GM21367 (cell line): ENCODE measurements at regions not wholly inside any gene's neighbourhood (a gene's known extent, or its start where the extent isn't known, plus 50 kb on each side); places are given as distances from the start of the nearest gene placed in this dataset.
"Not testable (repeated sequence)": the region's sequence is repeated elsewhere in the genome, so short reads cannot be mapped to it uniquely, and the experiment has no call there.

ENCODE experiments used
- ATAC-seq: cut with Tn5 transposase; IDR thresholded peaks from one replicate; pipeline ENCODE4 v1.9.1; 2021; ENCODE audit not compliant: unreplicated experiment

DNA sequence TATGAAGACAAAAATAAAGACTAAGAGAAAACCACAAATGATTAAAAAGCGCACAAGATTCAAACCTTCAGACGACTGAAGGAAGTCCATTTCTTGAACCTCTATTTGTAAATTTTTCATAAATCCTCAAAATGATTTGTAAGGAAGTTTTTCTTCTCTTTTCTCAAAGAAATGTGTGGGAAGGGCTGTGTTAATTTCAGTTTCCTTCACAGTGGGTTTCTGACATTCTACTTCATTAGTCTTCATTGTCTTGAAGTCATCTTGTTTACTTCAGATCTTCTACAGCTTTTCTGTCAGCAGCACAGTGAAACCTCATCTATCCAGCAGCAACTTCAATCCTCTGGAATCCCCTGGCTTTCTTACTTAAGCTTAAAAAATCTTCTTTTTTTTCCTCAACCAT is 87.6 kb upstream of the MYLIP start:
- ATAC-seq, result no peak

DNA sequence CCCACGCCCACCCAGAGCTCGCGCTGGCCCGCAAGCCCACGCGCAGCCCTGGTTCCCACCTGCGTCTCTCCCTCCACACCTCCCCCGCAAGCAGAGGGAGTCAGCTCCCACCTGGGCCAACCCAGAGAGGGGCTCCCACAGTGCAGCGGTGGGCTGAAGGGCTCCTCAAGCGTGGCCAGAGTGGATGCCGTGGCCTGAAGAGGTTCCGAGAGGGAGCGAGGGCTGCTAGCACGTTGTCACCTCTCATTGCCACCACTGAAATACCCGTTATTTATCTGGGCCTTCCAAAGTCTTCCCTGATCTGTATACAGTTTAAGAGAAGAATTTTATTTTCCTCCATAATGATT is 88.3 kb upstream of the MYLIP start:
- ATAC-seq, result no peak

DNA sequence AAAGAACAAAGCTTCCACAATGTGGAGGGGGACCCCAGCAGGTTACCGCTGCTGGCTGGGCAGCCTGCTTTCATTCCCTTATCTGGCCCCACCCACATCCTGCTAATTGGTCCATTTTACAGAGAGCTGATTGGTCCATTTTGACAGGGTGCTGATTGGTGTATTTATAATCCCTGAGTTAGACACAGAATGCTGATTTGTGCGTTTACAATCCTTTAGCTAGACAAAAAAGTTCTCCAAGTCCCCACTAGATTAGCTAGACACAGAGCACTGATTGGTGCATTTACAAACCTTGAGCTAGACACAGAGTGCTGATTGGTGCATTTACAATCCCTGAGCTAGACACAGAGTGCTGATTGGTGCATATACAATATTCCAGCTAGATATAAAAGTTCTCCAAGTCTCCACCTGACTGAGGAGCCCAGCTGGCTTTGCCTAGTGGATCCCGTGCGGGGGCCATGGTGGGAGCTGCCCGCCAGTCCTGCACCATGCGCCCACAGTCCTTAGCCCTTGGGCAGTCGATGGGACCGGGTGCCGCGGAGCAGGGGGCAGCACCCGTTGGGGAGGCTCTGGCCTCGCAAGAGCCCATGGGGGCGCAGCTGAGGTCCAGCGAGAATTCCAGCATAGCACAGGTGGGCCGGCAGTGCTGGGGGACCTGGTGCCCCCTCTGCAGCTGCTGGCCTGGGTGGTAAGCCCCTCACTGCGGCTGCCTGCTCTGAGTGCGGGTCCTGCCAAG is 88.8 kb upstream of the MYLIP start:
- not testable (repeated sequence) for ATAC-seq

DNA sequence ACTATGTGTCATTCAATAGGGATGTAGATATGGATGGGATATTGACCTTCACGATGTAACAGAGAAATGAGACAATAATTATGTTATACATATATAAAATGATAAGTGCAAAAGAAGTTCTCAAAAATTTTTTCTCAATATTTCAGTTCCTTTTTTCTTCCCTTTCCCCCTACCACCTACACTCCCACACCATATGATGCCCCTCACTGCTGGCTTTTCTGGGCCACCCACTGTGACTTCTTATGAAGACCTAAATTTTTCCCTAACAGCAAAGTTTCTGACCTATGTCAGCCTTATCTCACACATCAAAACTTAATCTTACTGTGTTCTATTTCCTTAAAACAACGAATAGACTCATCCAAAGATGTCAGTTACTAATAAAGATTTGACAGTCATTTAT is 89.9 kb upstream of the MYLIP start:
- no peak for ATAC-seq

DNA sequence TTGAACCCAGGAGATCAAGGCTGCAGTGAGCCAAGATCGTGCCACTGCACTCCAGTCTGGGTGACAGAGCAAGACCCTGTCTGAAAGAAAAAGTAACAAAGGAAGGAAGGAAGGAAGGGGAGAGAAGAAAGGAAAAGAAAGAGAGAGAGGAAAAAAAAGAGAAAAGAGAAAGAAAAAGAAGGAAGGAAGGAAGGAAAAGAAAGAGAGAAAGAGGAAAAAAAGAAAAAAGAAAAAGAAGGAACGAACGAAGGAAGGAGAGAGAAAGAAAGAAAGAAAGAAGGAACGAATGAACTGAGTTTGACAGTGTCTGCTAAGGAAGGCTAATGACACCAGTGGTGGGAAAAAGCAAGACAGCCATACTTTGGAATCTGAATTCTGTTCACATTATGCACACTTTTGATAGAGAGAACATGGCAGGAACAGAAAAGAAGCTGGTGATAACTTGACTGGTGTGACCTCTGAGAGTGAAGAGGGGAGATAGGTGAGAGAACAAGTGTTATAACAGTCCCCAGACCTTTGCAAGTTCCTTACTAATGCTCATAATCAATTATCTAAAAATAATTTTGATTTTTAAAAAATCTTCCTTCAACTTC is 93.3 kb upstream of the MYLIP start:
- ATAC-seq, result no peak

DNA sequence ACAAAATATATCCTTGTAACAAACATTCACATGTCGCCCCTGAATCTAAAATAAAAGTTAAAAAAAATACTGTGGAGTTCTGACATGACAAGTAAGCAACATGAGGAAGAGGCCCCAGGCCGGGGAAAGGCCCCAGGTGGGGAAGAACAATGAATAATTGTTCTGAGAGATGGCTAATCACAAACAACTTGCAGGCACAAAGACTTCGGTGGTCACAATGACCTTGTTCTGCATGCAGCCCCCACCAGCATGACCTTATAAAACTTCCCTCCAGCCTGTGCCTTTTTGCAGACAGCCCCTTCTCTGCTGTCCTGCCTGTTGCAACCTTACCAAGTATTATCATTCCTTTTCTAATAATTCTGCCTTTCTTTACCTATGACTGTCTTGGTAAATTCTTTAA is 95.7 kb upstream of the MYLIP start:
- no peak for ATAC-seq

DNA sequence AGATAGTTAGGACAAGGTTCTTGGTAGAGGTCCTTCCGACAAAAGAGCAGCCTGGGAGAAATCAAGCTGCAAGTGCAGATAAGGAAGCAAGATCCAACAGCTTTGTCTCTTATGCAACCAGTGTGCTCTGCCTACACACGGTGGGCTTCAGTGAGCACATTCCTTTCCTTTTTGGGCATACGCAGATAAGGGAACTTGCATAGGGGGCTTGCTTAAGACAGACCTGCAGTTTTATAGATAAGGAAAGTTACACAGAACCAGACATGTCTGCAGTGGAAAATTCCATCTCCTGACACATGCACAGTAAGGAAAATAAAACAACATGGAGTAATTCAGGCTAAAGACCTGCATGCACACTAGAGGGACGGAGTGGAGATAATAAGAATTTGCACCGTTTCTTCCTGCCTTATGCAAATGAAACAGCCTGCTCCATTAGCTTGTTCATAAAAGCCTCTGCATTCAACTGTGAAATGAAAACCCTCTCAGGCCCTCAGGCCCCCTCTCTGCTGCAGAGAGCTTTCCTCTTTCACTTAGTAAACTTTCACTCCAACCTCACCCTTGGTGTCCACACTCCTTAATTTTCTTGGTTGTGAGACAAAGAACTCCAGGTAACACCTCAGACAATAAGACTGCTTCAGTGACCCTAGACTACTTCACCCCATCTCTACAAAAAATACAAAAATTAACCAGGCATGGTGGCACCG is 97.5 kb upstream of the MYLIP start:
- ATAC-seq, result no peak

DNA sequence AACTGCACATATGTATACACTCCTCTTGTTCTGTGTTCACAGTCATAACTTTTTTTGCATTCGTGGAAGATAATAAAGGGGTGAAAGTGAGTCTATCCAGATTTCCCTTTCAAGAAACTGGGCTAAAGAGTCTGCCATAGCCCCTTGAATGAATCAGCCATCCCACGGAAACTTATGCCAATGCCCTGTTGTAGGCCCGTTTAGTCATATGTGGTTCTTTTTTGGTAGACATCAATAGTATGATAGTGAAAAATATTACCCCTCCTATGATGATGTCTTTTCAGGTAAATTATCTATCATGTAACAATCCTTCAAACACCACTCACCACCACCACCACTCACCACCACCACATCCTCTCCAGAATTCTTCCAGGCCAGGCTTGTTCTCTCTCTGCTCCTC is 99.9 kb upstream of the MYLIP start:
- ATAC-seq, result no peak

DNA sequence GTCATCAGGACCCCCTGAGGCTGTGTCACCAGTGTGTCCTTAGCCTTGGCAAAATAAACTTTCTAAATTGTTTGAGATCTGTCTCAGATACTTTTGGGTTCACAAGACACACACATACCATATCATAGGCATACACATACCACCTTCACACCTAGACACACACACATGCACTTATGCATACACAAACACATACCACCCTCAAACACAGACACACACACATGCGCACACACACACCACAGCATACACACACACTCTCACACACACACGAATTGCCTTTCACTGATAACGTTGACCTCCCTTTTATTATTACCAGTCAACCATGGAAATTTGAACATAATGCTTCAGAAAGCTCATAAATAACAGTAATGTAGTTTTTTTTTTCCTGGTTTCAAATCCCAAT is 108.6 kb upstream of the MYLIP start:
- no peak for ATAC-seq

DNA sequence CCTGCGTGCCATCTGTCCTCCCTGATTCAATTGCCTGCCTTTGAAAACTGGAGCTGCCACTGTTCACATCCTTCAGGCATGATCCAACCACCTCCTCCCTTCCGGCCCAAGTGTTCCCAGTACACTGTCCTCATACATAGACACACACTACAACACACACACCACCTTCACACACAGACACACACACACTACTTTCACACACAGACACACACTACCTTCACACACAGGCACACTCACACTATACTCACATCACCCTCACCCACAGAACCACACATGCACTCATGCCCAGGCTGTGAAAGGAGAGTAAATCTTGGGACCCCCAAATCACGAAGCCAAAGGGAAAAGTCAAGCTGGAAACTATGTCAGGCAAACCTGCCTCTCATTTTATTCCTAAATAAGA is 109.4 kb upstream of the MYLIP start:
- ATAC-seq, result no peak

DNA sequence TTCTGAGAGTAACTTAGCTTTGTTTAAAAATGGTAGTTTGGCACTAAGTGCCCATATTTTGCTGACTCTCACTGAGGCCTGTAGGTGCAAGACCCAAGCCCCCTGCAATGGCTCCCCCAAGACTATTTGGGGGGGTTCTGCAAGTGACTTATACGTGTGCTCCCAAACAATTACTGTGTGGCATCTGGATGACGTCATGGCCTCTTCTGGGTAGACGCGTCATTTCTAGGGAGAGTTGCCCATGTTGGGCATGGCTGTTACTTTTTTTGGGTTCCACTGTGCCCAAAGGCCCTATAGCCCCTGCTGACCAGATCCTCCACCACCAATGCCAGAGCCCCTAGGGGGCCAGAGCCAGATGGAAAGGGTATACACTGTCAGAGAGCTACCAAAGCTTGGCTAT is 110.3 kb upstream of the MYLIP start:
- no peak for ATAC-seq

DNA sequence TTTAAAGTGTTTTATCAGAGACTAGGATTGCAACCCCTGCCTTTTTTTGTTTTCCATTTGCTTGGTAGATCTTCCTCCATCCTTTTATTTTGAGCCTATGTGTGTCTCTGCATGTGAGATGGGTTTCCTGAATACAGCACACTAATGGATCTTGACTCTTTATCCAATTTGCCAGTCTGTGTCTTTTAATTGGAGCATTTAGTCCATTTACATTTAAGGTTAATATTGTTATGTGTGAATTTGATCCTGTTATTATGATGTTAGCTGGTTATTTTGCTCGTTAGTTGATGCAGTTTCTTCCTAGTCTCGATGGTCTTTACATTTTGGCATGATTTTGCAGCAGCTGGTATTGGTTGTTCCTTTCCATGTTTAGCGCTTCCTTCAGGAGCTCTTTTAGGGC is 114.6 kb upstream of the MYLIP start:
- ATAC-seq, result not testable (repeated sequence)

DNA sequence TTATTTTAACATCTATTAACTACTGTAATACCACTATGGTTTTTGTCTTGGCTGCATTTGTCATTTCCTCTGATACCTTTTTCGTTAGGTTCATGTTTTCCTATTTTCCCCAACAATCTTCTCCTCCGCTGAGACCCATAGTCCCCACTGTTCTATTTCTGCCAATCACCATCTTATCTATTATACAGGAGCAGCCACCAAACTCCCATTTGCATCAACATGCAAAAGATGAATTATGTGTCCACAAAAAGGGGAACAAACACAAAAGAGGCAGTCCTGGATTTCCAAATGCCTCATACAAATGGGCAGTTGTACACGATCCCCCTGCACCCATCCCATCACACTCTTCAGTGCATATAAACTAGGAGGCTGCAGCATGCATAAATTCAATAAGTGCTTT is 121.7 kb upstream of the MYLIP start:
- no peak for ATAC-seq

DNA sequence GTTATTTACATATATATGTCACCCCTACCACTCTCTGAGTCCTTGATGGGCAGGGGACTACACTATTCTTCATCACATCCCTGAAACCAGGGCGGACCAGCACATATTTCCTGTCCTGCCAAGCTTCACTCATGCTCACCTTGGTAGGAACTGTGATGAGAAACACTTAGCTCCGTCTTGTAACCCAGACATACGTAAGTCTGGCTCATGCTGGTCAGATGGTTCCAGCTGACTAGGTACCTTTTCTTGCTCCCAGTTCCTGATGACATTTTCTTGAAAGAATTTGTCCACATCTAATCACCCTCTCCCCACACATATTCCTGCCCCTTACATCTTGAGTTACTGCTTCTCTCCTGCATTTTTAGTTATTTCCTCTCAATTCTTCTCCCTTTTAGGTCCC is 122.2 kb upstream of the MYLIP start:
- no peak for ATAC-seq

DNA sequence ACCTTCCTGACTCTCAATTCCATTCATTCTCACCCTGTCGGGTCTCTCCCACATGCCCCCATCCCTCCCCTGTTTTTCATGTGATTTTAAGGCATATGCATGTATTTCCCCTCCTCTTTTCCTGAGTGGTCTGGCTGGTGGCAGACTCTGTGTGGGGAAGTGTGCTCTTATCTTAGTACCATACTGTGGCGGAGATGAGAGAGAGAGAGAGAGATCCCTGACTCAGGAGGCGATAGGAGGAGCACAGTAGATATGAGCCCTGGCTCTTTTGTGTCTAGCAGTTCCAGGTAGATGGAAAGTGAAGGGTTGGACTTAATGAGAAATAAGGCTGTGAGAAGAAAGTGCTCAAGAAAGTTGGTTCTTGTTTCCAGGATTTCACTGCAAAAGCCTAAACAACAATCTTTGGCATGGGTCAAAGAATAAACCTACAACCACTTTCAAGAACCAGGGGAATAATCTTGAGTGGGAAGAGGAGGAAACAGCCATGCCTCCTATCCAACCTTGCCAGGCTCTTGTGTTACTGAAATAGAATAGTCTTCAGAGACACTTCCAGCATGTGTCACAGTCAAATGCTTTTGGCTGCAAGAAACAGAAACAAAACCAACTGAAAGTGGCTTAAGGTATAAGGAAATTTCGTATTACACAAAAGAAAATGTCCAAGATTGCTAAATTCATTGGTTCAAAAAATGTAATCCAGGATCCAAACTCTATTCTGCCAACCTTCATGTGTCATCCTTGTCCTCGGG is 123.8 kb upstream of the MYLIP start:
- ATAC-seq, result no peak

DNA sequence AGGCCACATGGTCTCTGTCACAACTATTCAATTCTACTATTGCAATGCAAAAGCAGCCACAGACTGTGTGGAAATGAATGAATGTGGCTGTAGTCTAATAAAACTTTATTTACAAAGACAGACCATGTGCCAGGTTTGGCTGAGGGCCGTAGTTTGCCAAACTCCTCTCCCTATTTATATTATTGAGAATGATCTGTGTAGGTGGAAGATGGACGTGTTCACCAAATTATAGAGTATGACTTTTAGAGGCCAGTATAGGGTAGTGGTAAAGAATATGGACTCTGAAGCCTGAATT is 125.7 kb upstream of the MYLIP start:
- ATAC-seq, result no peak

DNA sequence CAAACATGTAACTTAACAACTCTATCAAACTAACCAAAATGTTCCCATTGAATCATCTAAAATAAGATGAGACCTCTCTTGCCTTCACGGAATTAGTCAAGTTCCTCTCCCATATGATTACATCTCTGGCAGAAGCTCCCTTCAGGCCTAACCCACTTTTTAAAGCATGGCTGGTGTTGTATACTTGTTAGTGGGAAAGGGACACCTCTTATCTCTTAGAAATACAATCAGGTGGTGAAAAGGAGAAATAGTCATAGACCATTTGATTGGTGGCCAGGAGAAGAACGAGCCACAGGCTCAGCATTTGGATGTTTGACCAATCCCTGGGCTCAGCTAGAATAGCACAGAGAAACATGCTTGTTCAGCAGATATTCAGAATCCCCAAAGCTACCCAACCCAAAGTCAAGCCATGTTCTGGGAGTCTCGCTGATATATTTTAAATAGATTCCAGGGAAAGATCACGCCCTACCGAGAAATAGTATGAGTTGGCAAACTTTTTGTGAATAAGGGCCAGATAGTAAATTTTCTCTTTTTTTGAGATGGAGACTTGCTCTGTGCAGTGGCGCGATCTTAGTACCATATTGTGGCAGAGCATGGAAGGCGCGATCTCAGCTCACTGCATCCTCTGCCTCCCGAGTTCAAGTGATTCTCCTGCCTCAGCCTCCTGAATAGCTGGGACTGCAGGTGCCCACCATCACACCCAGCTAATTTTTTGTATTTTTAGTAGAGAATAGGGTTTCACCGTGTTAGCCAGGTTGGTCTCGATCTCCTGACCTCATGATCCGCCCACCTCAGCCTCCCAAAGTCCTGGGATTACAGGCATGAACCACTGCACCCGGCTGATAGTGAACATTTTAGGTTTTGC is 126.3 kb upstream of the MYLIP start:
- no peak for ATAC-seq

DNA sequence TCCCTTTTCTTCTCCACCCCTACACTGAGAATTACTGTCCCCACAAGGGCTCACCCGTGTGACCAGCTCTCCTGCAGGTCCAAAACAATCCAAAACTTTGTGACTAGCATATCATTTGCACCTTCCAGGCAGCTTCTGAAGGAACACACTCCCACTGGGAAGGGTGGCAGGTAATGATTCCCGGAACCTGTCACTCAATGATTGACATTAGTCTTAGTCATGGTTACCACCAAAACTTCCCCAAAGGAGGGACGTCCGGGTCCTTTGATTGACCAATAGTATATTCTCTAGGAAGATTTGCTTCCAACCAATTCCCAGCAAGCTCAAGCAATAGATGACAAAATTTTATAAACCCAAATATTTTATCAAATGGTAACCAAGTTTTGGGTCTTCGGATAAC is 127.7 kb upstream of the MYLIP start:
- no peak for ATAC-seq

DNA sequence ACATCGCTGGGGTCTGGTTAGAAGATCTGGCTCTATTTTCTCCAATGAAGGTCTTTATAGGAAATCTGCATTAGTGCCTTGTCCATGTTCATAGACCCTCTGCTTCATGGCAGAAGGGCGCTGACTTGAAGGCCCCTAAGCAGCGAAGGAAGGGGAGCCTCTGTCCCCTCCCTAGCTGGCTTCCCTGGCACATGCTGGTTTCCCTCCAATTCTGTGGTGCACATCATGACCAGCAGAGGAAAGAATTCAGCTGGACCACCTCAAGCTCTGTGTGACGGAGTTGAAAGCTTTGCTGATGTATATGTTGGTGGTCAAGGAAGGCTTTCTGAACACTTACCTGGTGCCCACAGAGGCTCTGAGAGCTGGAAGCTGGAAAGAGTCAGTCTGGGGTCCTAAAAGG is 129.7 kb upstream of the MYLIP start:
- no peak for ATAC-seq

DNA sequence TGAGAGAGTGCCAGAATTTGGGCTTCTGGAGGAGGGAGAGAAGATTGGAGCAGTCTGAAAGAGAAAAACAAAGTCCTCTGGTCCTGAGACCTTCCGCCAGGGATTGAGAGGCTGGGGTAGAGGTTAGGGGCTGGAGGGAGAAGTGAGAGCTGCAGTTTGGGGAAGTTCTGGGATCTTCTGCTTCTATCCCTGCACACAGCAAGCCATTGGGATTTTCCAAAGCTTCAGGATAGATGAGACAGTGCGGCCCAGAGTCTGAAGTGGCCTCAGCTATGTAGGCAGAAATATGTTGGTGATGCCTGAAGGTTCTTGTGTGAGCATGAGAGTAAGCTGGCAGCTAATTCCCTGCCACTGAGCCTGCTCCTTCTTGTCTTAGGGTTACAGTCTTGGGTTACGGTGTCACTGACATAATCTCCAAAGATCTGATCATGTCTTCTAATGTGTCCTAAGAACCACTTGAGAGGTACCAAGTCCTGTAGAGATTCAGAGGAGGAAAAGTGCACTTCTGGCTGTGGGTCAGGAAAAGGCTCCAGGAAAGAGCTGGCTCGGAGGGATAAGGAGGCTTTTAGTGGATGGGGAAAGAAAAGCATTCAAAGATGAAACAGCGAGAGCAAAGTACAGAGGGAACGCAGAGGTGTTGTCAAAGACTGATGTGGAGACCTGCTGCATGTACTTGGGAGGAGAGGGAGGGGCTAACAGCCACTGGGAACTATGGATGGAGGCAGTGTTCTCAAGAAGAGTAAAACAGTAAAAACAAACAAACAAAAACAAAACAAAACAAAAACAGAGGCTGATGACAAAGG is 131.1 kb upstream of the MYLIP start:
- no peak for ATAC-seq
